Common myeloid progenitor, CD34-positive (primary cell): ENCODE measurements at regions not wholly inside any gene's neighbourhood (a gene's known extent, or its start where the extent isn't known, plus 50 kb on each side); places are given as distances from the start of the nearest gene placed in this dataset.
"Not testable (repeated sequence)": the region's sequence is repeated elsewhere in the genome, so short reads cannot be mapped to it uniquely, and the experiment has no call there.

ENCODE experiments used
- CTCF ChIA-PET: fragments of 350-600 bp; sonication (Branson Sonifier 250); formaldehyde crosslinking; loops from one replicate; lab custom pipeline; 2021; ENCODE audit warnings: antibody characterized with exemption; lab: Charles Lee
- POLR2A ChIA-PET: fragments of 350-600 bp; sonication (Branson Sonifier 250); formaldehyde crosslinking; loops from one replicate; lab custom pipeline; 2021; ENCODE audit warnings: antibody characterized with exemption; lab: Charles Lee
- DNase-seq, 3 donors: peaks; one replicate each; pipeline versions ENCODE4 v3.0.0 to v3.0.0-alpha.2; 2013
- H3K27ac ChIP-seq, 2 experiments: 1 replicate in 1 of 2; 2 replicates in 1 of 2; pipeline ENCODE4 v1.7.0; 2013; ENCODE audit warnings: inconsistent platforms in 2 of 2, low read length in 2 of 2, mild to moderate bottlenecking in 2 of 2, low read depth in 1 of 2, moderate library complexity in 1 of 2; ENCODE audit not compliant: severe bottlenecking in 2 of 2, insufficient read depth in 1 of 2, poor library complexity in 1 of 2
- H3K27me3 ChIP-seq, 5 experiments: replicated peaks in 2 of 5; 1 replicate in 3 of 5; 2 replicates in 2 of 5; pipeline versions ENCODE4 v1.6.1 to v1.7.0; 2013; ENCODE audit warnings: low read length in 4 of 5, mild to moderate bottlenecking in 2 of 5, moderate library complexity in 2 of 5, inconsistent platforms in 1 of 5; ENCODE audit not compliant: insufficient read depth in 5 of 5, control insufficient read depth in 4 of 5
- H3K36me3 ChIP-seq, 4 experiments: 1 replicate in 2 of 4; 2 replicates in 2 of 4; pipeline versions ENCODE4 v1.6.1 to v1.7.0; 2013; ENCODE audit warnings: low read length in 3 of 4, control low read depth in 1 of 4, mild to moderate bottlenecking in 1 of 4; ENCODE audit not compliant: control insufficient read depth in 4 of 4, insufficient read depth in 4 of 4
- H3K4me1 ChIP-seq, 4 experiments: 1 replicate in 3 of 4; 2 replicates in 1 of 4; pipeline versions ENCODE4 v1.6.1 to v1.7.1; 2013; ENCODE audit warnings: low read length in 3 of 4, mild to moderate bottlenecking in 3 of 4, control low read depth in 1 of 4, inconsistent platforms in 1 of 4, moderate library complexity in 1 of 4; ENCODE audit not compliant: control insufficient read depth in 4 of 4, insufficient read depth in 4 of 4; ENCODE audit errors: control extremely low read depth in 1 of 4
- H3K4me3 ChIP-seq, 7 experiments: 1 replicate in 4 of 7; 2 replicates in 3 of 7; pipeline versions ENCODE4 v1.5.1 to v1.7.0; 2013; ENCODE audit warnings: mild to moderate bottlenecking in 7 of 7, low read length in 6 of 7, moderate library complexity in 6 of 7, inconsistent platforms in 2 of 7, low read depth in 2 of 7, control low read depth in 1 of 7; ENCODE audit not compliant: insufficient read depth in 4 of 7, control insufficient read depth in 1 of 7; ENCODE audit errors: extremely low read depth in 1 of 7
- H3K9me3 ChIP-seq, 5 experiments: 1 replicate in 4 of 5; 2 replicates in 1 of 5; pipeline versions ENCODE4 v1.6.1 to v1.7.1; 2013; ENCODE audit warnings: low read length in 4 of 5, mild to moderate bottlenecking in 2 of 5, inconsistent platforms in 1 of 5, low read depth in 1 of 5, moderate library complexity in 1 of 5; ENCODE audit not compliant: control insufficient read depth in 4 of 5, insufficient read depth in 2 of 5; ENCODE audit errors: control extremely low read depth in 1 of 5
- WGBS: methylation state at CpG from one replicate; pipeline ENCODE4 v1.1.5; 2013; ENCODE audit not compliant: insufficient coverage; 5-methylcytosine and 5-hydroxymethylcytosine counted together

DNA sequence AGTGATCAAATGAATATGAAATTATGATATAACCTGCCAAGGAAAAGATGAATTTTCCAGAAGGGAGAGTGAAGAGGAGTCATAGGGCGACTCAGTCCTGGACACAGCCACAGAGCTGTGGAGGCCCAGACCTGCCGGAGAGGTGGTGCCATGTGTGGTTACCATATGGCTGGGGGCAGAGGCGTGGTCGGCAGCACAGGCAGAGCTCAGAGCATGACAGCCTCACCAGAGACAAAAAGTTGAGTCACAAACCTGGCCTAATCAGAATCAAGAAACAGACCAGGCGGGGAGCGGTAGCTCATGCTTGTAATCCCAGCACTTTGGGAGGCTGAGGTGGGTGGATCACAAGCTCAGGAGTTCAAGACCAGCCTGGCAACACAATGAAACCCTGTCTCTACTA, 57.8 kb upstream of the KIF2A start:
- H3K36me3 ChIP-seq, CTCF ChIA-PET, H3K9me3 ChIP-seq, POLR2A ChIA-PET, H3K4me3 ChIP-seq, H3K27ac ChIP-seq, DNase-seq, H3K4me1 ChIP-seq, H3K27me3 ChIP-seq: not testable (repeated sequence)
- WGBS: 98% methylated on average over 6 of the region's 6 CpGs

DNA sequence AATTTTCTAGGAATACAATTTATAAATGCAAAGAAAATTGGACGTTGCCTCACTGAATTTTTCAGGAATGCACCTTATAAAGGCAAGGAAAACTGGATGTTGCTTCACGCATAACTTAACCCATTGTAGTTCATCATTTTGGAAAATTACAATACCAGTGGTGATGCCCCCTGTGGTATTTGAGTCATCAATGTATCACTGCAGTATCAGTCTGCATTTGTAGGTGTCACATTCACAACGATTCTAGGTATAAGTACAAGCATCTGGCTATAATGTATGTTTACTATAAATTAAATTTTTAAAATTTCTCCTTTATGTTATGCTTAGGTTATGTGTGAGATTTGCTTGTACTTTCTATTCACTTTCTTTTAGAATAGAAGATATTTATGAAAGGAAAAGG, 55.9 kb upstream of the KIF2A start:
- WGBS: 100% methylated on average over 2 of the region's 3 CpGs
- H3K27me3 ChIP-seq, H3K4me3 ChIP-seq, CTCF ChIA-PET, H3K27ac ChIP-seq, POLR2A ChIA-PET, H3K4me1 ChIP-seq, H3K9me3 ChIP-seq, H3K36me3 ChIP-seq, DNase-seq: not testable (repeated sequence)

DNA sequence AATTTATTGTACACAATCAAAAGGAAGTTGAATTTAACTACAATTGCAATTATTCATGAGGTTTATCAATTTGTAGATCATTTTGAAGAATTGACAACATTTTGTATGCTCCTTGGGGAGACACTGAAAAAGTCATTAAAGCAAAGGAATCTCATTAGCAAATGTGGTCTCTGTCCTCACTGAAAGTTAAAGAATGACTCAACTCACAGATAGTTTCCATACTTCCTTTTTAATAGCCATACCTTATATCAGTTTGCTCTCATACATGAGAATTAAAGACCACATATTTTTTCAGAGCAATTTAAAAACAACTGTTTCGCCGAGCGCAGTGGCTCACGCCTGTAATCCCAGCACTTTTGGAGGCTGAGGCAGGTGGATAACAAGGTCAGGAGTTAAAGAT, 55.1 kb upstream of the KIF2A start:
- H3K4me3 ChIP-seq, DNase-seq, CTCF ChIA-PET, H3K9me3 ChIP-seq, H3K27me3 ChIP-seq, H3K4me1 ChIP-seq, POLR2A ChIA-PET, H3K27ac ChIP-seq, H3K36me3 ChIP-seq: not testable (repeated sequence)
- no CpG with 5 or more reads among the region's 4 CpGs for WGBS

DNA sequence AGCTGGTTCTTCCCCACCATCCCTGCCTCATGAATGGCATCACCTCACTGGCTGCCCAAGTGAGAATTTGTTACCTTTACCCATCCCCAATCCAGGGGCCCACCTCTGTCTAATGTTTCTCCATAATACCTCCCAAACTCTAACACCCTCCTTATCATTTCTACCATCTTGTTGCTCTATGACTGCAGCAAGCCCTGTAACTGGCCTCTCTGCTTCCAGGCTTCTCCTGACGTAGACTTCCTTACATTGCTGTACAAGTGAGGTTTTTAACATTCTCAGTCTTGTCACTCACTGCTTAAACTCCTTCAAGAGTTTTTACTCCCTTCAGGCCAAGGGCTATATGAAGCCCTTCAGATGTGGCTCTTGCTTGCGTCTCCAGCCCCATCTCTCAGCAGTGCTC, 53.5 kb upstream of the KIF2A start:
- H3K36me3 ChIP-seq, POLR2A ChIA-PET, CTCF ChIA-PET, H3K9me3 ChIP-seq, H3K4me3 ChIP-seq, H3K27me3 ChIP-seq, DNase-seq, H3K27ac ChIP-seq: not testable (repeated sequence)
- 90% methylated on average over 2 of the region's 2 CpGs for WGBS
- peaks cover 0 to 19% (median 11%) of the 10 kb centered on the region in 4 experiments for H3K4me1 ChIP-seq

DNA sequence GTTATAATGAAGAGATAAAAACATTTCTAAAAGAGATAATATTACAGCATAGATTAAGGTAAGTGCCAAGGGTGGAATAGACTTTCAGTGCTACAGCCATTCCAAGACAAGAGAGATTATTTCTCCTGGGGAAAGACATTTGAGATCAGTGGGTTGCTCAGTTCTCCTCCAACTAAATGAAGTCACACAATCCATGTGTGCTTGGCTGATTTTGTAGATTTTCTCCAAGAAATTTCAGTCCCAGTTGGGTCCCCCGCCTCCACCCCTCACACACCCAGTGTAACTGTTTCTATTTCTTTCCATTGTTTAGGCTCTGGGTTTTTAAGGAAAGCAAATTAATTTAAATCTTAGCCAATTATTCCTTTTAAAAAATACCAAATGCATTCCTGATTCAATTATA, 50.5 kb upstream of the KIF2A start:
- DNase-seq, H3K36me3 ChIP-seq, H3K4me3 ChIP-seq, H3K27me3 ChIP-seq, H3K27ac ChIP-seq, POLR2A ChIA-PET, CTCF ChIA-PET, H3K9me3 ChIP-seq: not testable (repeated sequence)
- WGBS: no CpG with 5 or more reads among the region's 1 CpG
- H3K4me1 ChIP-seq: peaks cover 3 to 35% (median 21%) of the 10 kb centered on the region in 4 experiments

DNA sequence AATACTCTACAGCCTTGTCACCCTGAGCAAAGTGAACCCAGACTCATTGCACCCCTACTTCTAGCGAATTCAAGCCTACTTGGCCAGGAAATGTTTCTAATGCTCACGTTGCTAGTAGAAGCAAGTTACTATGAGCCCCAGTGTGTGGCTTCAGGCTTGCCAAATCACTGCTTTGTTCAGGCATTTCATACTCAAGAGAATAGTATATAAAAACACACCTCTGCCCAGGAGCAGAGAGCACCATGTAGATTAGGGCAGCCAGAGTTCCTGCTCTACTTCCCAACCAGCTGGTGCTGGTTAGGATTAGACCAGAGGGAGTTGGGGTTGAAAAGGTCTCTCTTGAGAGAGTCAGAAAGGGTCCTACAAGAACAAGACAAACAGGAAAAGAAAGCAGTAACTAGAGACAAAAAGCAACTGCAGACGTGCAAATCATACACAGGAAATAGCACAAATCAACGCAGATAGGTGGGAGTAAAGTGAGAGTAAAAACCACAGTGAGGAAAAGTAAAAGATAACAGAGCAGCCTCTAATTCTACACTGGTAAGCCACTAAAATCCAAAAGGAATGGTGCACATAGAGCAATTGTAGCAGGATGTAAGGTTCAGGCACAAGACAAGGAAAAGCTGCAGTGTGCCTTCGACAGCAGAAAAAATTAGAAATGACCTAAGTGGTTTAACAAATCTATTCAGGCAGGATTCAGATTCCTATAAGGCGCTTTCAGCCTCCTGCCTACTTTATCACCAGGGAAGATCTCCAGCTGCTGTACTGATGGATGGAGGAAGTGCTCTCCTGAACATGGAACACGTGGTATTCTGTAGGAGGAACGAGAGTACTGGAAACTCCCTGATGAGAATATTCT, 49.6 kb upstream of the KIF2A start:
- peaks cover 5 to 43% (median 28%) of the 10 kb centered on the region in 4 experiments for H3K4me1 ChIP-seq
- ChIA-PET POLR2A (no interaction called here), CTCF (no interaction called here)
- no peaks in the 10 kb centered on the region for H3K27me3 ChIP-seq
- H3K27ac ChIP-seq: peak overlapping the region in 1 of 2 experiments; percentile 9
- WGBS: 46% methylated on average over 4 of the region's 8 CpGs
- H3K9me3 ChIP-seq: peaks cover 0 to 2% (median 0%) of the 10 kb centered on the region in 5 experiments
- peak in 2 of 3 donors; percentile 51 to 62 for DNase-seq
- H3K4me3 ChIP-seq: peak overlapping the region in 2 of 7 experiments; percentile 20 to 30
- H3K36me3 ChIP-seq: no peaks in the 10 kb centered on the region
